Mucosa of descending colon (tissue), 3 donors: ENCODE measurements at regions not wholly inside any gene's neighbourhood (a gene's known extent, or its start where the extent isn't known, plus 50 kb on each side); places are given as distances from the start of the nearest gene placed in this dataset.

Experiments used
- ATAC-seq: fragments of 200-7000 bp; cut with Tn5 transposase; one replicate; pipeline ENCODE4 v1.9.1; 2020; ENCODE audit warnings: mild to moderate bottlenecking, moderate library complexity
- DNase-seq, 3 donors: peaks; one replicate each; pipeline ENCODE4 v3.0.0-alpha.2; 2020
- H3K36me3 ChIP-seq: fragments of 200-600 bp; one replicate; pipeline ENCODE4 v1.8.0; 2021; ENCODE audit warnings: low read depth, mild to moderate bottlenecking
- H3K4me1 ChIP-seq: fragments of 200-600 bp; one replicate; pipeline ENCODE4 v1.8.0; 2021; ENCODE audit warnings: low read depth, mild to moderate bottlenecking
- H3K4me3 ChIP-seq: fragments of 200-600 bp; one replicate; pipeline ENCODE4 v1.8.0; 2021; ENCODE audit warnings: mild to moderate bottlenecking
- H3K9me3 ChIP-seq: fragments of 200-600 bp; one replicate; pipeline ENCODE4 v1.8.0; 2021; ENCODE audit warnings: mild to moderate bottlenecking
- CTCF ChIP-seq: fragments of 200-600 bp; IDR thresholded peaks from one replicate; pipeline ENCODE4 v1.8.0; 2022; ENCODE audit warnings: antibody characterized with exemption, mild to moderate bottlenecking
- intact Hi-C, 2 donors: fragments of 100-400 bp; cut with DNase I in 1 of 2; cut with micrococcal nuclease in 1 of 2; formaldehyde crosslinking; loops; one replicate each; pipeline versions ENCODE4 v1.11.0 to v1.11.1; 2022; cut with DNase I, micrococcal nuclease
- donor health status: DM: no; HTN: no; CAD: no; lungs with moderate emphysema.
- donor health status: DM: no; HTN: no; CAD: no.
- donor health status: DM: no; HTN: yes; CAD: no.

- TF ChIP-seq CTCF, result no peak
- no peak for ATAC-seq
- H3K4me3 ChIP-seq, result no peak overlapping the region
- intact Hi-C loops, result no loop called here
- no peak for DNase-seq
- no peaks in the 10 kb centered on the region for H3K9me3 ChIP-seq
- H3K4me1 ChIP-seq, result no peaks in the 10 kb centered on the region
- no peaks in the 10 kb centered on the region for H3K36me3 ChIP-seq
Observed at GRCh38 chr18:40532046-40532445, 1423.0 kb upstream of the PIK3C3 start.

- H3K36me3 ChIP-seq, result no peaks in the 10 kb centered on the region
- H3K9me3 ChIP-seq, result no peaks in the 10 kb centered on the region
- ATAC-seq (no peak), DNase-seq (no peak)
- TF ChIP-seq CTCF, result no peak
- no peak overlapping the region for H3K4me3 ChIP-seq
- H3K4me1 ChIP-seq, result no peaks in the 10 kb centered on the region
- intact Hi-C loops, result no loop called here
Observed at GRCh38 chr18:40531051-40531450, 1424.0 kb upstream of the PIK3C3 start.

GRCh38 chr18:40529478-40529877 is 1425.6 kb upstream of the PIK3C3 start:
- no peak for TF ChIP-seq CTCF
- DNase-seq (peak in 1 of 3 donors; percentile 1), ATAC-seq (no peak)
- Histone ChIP-seq H3K9me3 (no peaks in the 10 kb centered on the region), H3K4me1 (no peaks in the 10 kb centered on the region), H3K36me3 (no peaks in the 10 kb centered on the region), H3K4me3 (no peak overlapping the region)
- intact Hi-C loops, result no loop called here

GRCh38 chr18:40524881-40525280 is 1430.2 kb upstream of the PIK3C3 start:
- no peaks in the 10 kb centered on the region for H3K36me3 ChIP-seq
- no peak overlapping the region for H3K4me3 ChIP-seq
- no peak for TF ChIP-seq CTCF
- no peak for ATAC-seq
- no peak for DNase-seq
- intact Hi-C loops, result no loop called here
- H3K4me1 ChIP-seq, result no peaks in the 10 kb centered on the region
- H3K9me3 ChIP-seq, result no peaks in the 10 kb centered on the region

DNA sequence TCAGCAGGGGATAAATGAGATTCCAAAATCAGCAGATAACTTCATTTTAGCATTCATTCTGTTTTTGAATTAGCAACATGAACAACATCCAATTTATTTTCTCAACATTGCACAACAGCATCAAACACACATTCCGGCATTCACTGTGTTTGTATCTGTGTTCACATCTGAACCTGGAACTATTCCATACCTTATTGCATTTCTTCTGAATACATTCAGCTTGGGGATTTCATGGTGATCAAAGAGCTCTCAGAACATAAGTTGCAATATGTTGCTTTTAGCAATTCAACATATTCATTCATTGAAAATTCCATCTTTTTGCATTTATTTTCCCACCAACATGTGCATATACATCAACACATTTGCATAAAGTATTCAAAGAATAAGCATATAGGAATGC is 1431.7 kb upstream of the PIK3C3 start:
- DNase-seq (no peak), ATAC-seq (no peak)
- TF ChIP-seq CTCF, result no peak
- no peaks in the 10 kb centered on the region for H3K36me3 ChIP-seq
- H3K4me3 ChIP-seq, result no peak overlapping the region
- H3K4me1 ChIP-seq, result no peaks in the 10 kb centered on the region
- no peaks in the 10 kb centered on the region for H3K9me3 ChIP-seq
- intact Hi-C loops, result no loop called here

GRCh38 chr18:40501026-40501425 is 1454.0 kb upstream of the PIK3C3 start:
- intact Hi-C loops, result no loop called here
- Histone ChIP-seq H3K36me3 (no peaks in the 10 kb centered on the region), H3K4me3 (no peak overlapping the region), H3K9me3 (no peaks in the 10 kb centered on the region), H3K4me1 (no peaks in the 10 kb centered on the region)
- no peak for ATAC-seq
- TF ChIP-seq CTCF, result no peak
- no peak for DNase-seq
